Panc1 (cell line): ENCODE measurements at regions not wholly inside any gene's neighbourhood (a gene's known extent, or its start where the extent isn't known, plus 50 kb on each side); places are given as distances from the start of the nearest gene placed in this dataset.

Experiments used
- ATAC-seq: fragments of 200-7000 bp; cut with Tn5 transposase; 2 replicates; pipeline ENCODE4 v1.9.1; 2020; ENCODE audit warnings: mild to moderate bottlenecking, moderate library complexity
- BruUV-seq: library from RNA; stranded (reverse); fragments of 400-500 nt; replicated peaks from 2 replicates; lab custom pipeline; 2021; lab: Mats Ljungman, UMichigan
- CTCF ChIA-PET: fragments of 300-600 bp; sonication (Branson Sonifier 250); formaldehyde crosslinking; loops from one replicate; lab custom pipeline; 2022; ENCODE audit warnings: antibody characterized with exemption; lab: Charles Lee
- POLR2A ChIA-PET: fragments of 300-600 bp; sonication (Branson Sonifier 250); formaldehyde crosslinking; loops from one replicate; lab custom pipeline; 2022; ENCODE audit warnings: antibody characterized with exemption; lab: Charles Lee
- DNase-seq: peaks from one replicate; pipeline ENCODE4 v3.0.0-alpha.2; 2010; ENCODE audit warnings: low read depth, low spot score
- H3K27ac ChIP-seq: 2 replicates; pipeline ENCODE4 v1.5.1; 2011; ENCODE audit warnings: mild to moderate bottlenecking, low read length, inconsistent platforms
- H3K27me3 ChIP-seq: fragments of 200-500 bp; sonication (Bioruptor generic); 2 replicates; pipeline ENCODE4 v1.6.0; 2014; ENCODE audit warnings: low read length, inconsistent platforms; ENCODE audit not compliant: control insufficient read depth, insufficient read depth
- H3K36me3 ChIP-seq: fragments of 200-500 bp; sonication (Bioruptor generic); 2 replicates; pipeline ENCODE4 v1.5.1; 2014; ENCODE audit warnings: inconsistent platforms, mild to moderate bottlenecking, low read length, moderate library complexity; ENCODE audit not compliant: control insufficient read depth, insufficient read depth
- H3K4me1 ChIP-seq: 2 replicates; pipeline ENCODE4 v1.5.1; 2011; ENCODE audit warnings: inconsistent platforms, mild to moderate bottlenecking, low read length, moderate library complexity; ENCODE audit not compliant: control insufficient read depth, insufficient read depth
- H3K4me3 ChIP-seq, 2 experiments: 2 replicates each; pipeline ENCODE4 v1.5.1; 2011 to 2012; ENCODE audit warnings: low read depth in 2 of 2, low read length in 2 of 2, mild to moderate bottlenecking in 2 of 2, inconsistent platforms in 1 of 2, moderate library complexity in 1 of 2
- H3K9me3 ChIP-seq: fragments of 200-500 bp; sonication (Bioruptor generic); 2 replicates; pipeline ENCODE4 v1.5.1; 2014; ENCODE audit warnings: low read depth, mild to moderate bottlenecking, inconsistent platforms, low read length, moderate library complexity; ENCODE audit not compliant: control insufficient read depth, insufficient read depth
- CTCF ChIP-seq: fragments of 450-650 bp; IDR thresholded peaks from 2 replicates; pipeline ENCODE4 v1.5.1; 2017; ENCODE audit warnings: mild to moderate bottlenecking
- POLR2AphosphoS5 ChIP-seq: IDR thresholded peaks from 2 replicates; pipeline ENCODE4 v1.6.1; 2012; ENCODE audit warnings: mild to moderate bottlenecking, low read depth, low read length, moderate library complexity
- REST ChIP-seq, 2 experiments: IDR thresholded peaks; 2 replicates each; pipeline ENCODE4 v1.6.1; 2011 to 2012; ENCODE audit warnings: low read depth in 2 of 2, control low read depth in 1 of 2, low read length in 1 of 2, mild to moderate bottlenecking in 1 of 2, moderate library complexity in 1 of 2; ENCODE audit not compliant: insufficient read depth in 1 of 2
- SIN3A ChIP-seq: IDR thresholded peaks from 2 replicates; pipeline ENCODE4 v1.6.1; 2012; ENCODE audit warnings: low read depth, mild to moderate bottlenecking, low read length, moderate library complexity, borderline replicate concordance; ENCODE audit not compliant: insufficient read depth
- TCF7L2 ChIP-seq: IDR thresholded peaks from 2 replicates; pipeline ENCODE4 v1.6.1; 2011; ENCODE audit warnings: mild to moderate bottlenecking, low read depth, low read length, inconsistent platforms
- in situ Hi-C: cut with HindIII; loops from 2 replicates; pipeline ENCODE4 v1.10.0; 2016; ENCODE audit warnings: low sequenced_read_pairs, low pct_unique_long_range_greater_than_20kb
- intact Hi-C: fragments of 100-400 bp; cut with micrococcal nuclease; formaldehyde crosslinking; loops from one replicate; pipeline ENCODE4 v1.10.0; 2022; ENCODE audit not compliant: unreplicated experiment

DNA sequence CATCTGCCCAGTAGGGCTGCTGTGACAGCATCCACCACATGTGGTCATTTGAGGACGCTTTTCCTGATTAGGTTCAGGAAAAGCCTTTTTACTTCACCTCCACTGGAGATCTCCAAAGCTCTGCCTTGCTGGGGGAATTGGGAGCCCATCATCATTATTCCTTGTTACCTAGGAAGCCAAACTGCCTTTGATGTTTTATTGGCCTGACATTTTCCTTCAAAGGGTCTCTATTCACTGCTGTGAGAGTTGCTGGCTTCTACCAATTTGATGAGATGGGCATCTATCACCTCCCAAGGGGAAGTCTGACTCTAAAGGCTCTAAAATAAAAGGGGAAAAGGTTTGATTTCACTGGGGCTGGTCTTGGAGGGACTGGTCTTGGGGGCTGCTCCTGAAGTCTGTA lies 678.6 kb downstream of the PTPRU start:
- POLR2A ChIA-PET: no interaction called here
- intact Hi-C loops: no loop called here
- CTCF ChIA-PET: no interaction called here

DNA sequence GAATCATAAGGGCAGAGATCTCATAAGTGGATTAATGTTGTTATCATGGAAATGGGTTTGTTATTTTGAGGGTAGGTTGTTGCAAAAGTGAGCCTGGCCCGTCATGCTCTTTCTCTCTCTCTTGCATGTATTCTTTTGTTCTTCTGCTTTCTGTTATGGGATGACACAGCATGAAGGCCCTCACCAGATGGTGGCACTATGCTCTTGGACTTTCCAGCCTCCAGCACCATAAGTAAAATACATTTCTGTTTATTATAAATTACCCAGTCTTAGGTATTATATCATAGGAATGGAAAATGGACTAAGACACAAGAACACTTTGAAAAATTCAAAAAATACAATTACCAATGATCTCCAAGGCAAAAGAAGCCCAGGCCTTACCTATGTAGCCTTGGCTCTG lies 676.1 kb downstream of the PTPRU start:
- ChIA-PET CTCF (no interaction called here), POLR2A (no interaction called here)
- no peak overlapping the region for H3K4me3 ChIP-seq
- ATAC-seq (peak; percentile 79; the same call in 1 of the 2 replicates), DNase-seq (peak; percentile 32)
- intact Hi-C loops: no loop called here
- H3K9me3 ChIP-seq: no peaks in the 10 kb centered on the region
- no peak overlapping the region for H3K27ac ChIP-seq
- in situ Hi-C loops: no loop called here
- H3K4me1 ChIP-seq: no peaks in the 10 kb centered on the region
- BruUV-seq: no TSS peak
- H3K27me3 ChIP-seq: no peaks in the 10 kb centered on the region
- TF ChIP-seq CTCF: peak; percentile 69
- no peak for TF ChIP-seq TCF7L2
- no peaks in the 10 kb centered on the region for H3K36me3 ChIP-seq

More for the DNA sequence above, 678.6 kb downstream of the PTPRU start:
- TF ChIP-seq SIN3A (no peak), REST (IDR thresholded peaks at IDR 0.05; ENCODE audit: insufficient read depth in 1 of 2, low read depth in 2 of 2, low read length in 1 of 2) (no peak), CTCF (no peak), POLR2AphosphoS5 (no peak), TCF7L2 (no peak)
- BruUV-seq: no TSS peak
- in situ Hi-C loops: no loop called here
- Histone ChIP-seq H3K4me1 (no peaks in the 10 kb centered on the region), H3K27me3 (no peaks in the 10 kb centered on the region), H3K27ac (no peak overlapping the region), H3K9me3 (no peaks in the 10 kb centered on the region), H3K4me3 (no peak overlapping the region), H3K36me3 (no peaks in the 10 kb centered on the region)
- no peak for DNase-seq
- ATAC-seq: no peak

GRCh38 chr1:29909962-29910361 lies 673.6 kb downstream of the PTPRU start:
- POLR2A ChIA-PET: no interaction called here
- BruUV-seq: no TSS peak
- intact Hi-C loops (loop anchor here (5.0 kb wide), 1 partner anchor 177 kb away; no protein-coding TSS in a partner anchor), in situ Hi-C loops (no loop called here)
- ATAC-seq: no peak
- CTCF ChIA-PET: no interaction called here
- Histone ChIP-seq H3K9me3 (no peaks in the 10 kb centered on the region), H3K27me3 (no peaks in the 10 kb centered on the region), H3K36me3 (no peaks in the 10 kb centered on the region), H3K4me1 (no peaks in the 10 kb centered on the region), H3K4me3 (no peak overlapping the region), H3K27ac (no peak overlapping the region)
- no peak for TF ChIP-seq REST (IDR thresholded peaks at IDR 0.05; ENCODE audit: insufficient read depth in 1 of 2, low read depth in 2 of 2, low read length in 1 of 2)
- no peak for TF ChIP-seq SIN3A
- no peak for TF ChIP-seq CTCF
- TF ChIP-seq TCF7L2: no peak
- no peak for TF ChIP-seq POLR2AphosphoS5
- DNase-seq: no peak
